ENCODE measurements at regions not wholly inside any gene's neighbourhood (a gene's known extent, or its start where the extent isn't known, plus 50 kb on each side); places are given as distances from the start of the nearest gene placed in this dataset.
A peak's percentile ranks its signal among the peaks of the same experiment; 100 is the strongest.

DNA sequence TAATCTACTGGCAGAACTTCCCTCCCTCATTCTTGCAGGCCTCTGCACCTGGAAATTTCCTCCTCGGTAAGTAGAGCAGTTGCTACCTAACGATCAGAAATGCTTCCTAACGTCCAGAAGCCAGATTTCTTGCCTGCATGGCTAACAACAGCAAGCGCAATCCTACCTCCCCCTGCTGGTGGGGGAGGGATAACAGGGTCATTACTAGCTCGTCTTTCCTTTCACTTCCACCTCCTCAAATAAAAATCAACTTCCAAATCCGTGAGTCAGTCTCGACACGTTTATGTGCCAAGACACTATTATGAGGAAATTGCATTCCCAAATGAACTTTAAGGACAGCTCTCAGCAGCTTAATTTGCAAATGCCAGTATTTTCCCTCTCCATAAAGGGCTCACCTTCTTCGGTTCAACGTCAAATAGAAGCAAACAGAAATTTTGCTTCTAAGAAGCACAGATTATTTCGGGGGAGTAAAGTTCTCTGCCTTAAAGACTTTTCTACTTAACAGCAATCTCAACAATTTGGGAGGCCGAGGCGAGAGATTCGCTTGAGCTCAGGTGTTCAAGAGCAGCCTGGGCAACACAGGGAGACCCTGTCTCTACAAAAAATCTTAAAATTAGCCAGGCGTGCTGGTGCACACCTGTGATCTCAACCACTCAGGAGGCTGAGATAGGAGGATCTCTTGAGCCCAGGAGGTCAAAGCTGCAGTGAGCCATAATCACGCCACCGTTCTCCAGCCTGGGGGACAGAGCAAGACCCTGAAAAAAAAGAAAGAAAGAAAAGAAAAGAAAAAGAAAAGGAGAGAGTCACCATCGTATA, 188.6 kb upstream of the PSMD7 start:
- DNase-seq (ENCODE audit: low read depth) (peak; percentile 76), FAIRE-seq (no peak)
- TF ChIP-seq, protein P1, sequence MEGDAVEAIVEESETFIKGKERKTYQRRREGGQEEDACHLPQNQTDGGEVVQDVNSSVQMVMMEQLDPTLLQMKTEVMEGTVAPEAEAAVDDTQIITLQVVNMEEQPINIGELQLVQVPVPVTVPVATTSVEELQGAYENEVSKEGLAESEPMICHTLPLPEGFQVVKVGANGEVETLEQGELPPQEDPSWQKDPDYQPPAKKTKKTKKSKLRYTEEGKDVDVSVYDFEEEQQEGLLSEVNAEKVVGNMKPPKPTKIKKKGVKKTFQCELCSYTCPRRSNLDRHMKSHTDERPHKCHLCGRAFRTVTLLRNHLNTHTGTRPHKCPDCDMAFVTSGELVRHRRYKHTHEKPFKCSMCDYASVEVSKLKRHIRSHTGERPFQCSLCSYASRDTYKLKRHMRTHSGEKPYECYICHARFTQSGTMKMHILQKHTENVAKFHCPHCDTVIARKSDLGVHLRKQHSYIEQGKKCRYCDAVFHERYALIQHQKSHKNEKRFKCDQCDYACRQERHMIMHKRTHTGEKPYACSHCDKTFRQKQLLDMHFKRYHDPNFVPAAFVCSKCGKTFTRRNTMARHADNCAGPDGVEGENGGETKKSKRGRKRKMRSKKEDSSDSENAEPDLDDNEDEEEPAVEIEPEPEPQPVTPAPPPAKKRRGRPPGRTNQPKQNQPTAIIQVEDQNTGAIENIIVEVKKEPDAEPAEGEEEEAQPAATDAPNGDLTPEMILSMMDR (IDR thresholded peaks at IDR 0.05; ENCODE audit: insufficient read depth, low read length, severe bottlenecking), result peak; percentile 70
- no peaks in the 10 kb centered on the region for H3K27me3 ChIP-seq (ENCODE audit: control insufficient read depth, insufficient read depth, low read length)
- no peak overlapping the region for H3K4me3 ChIP-seq (ENCODE audit: low read depth, low read length)
- H3K36me3 ChIP-seq (ENCODE audit: control insufficient read depth, insufficient read depth, low read length), result no peaks in the 10 kb centered on the region

DNA sequence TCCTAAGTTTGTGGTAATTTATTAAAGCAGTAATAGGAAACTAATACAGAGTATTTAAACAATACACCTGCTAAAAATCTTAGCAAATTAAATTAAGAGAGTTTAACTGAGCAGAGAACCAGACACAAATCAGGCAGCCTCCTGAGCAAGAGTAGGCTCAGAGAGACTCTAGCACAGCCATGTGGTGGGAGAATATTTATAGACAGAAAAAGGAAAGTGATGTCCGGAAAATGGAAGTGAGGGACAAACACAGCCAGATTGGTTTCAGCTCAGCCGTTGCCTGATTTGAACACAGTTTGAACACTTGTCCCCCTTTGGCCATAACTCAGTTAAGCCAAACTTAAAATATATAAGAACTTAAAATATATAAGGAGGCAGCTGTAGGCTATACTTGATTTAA, 192.6 kb upstream of the PSMD7 start:
- no peaks in the 10 kb centered on the region for H3K36me3 ChIP-seq (ENCODE audit: control insufficient read depth, insufficient read depth, low read length)
- TF ChIP-seq, protein P1 (IDR thresholded peaks at IDR 0.05; ENCODE audit: insufficient read depth, low read length, severe bottlenecking), result no peak
- no peak for FAIRE-seq
- H3K27me3 ChIP-seq (ENCODE audit: control insufficient read depth, insufficient read depth, low read length), result no peaks in the 10 kb centered on the region
- no peak overlapping the region for H3K4me3 ChIP-seq (ENCODE audit: low read depth, low read length)
- DNase-seq (ENCODE audit: low read depth), result no peak

DNA sequence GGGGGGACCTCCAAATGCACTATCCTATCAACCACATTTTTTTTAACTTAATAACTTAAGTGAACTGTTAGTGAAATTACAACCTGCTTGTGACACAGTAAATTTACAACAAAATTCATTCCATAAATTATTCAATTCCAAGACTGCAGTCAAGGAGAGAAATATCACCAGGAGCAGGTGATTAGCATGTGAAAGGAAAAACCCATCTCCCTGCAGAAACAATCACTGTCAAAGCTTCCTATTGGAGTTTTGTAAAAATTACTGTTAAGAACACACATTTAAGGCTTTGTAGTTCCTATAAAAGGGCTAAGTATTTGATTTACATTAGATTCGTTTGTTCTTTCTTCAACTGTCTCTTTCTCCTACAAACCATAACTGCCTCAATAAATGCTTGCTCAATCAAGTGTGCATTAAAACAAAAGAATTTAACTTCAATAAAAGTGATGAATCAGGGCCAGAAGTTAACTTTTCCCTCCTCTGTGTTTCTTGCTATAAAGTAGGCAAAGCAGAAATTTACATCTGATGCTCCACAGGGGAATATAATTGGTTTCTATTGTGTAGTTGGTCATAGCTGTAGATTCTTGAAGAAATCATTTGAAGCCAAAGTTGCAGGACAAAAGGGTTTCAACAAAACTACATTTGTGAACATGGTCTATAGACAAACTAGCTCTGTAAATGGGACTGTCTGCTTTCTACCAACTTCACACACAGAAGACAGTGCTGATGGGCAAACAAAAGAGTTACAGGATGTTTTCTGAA, 195.1 kb upstream of the PSMD7 start:
- DNase-seq (ENCODE audit: low read depth) (no peak), FAIRE-seq (no peak)
- TF ChIP-seq, protein P1 (IDR thresholded peaks at IDR 0.05; ENCODE audit: insufficient read depth, low read length, severe bottlenecking), result no peak
- Histone ChIP-seq H3K27me3 (ENCODE audit: control insufficient read depth, insufficient read depth, low read length) (no peaks in the 10 kb centered on the region), H3K4me3 (ENCODE audit: low read depth, low read length) (no peak overlapping the region), H3K36me3 (ENCODE audit: control insufficient read depth, insufficient read depth, low read length) (no peaks in the 10 kb centered on the region)

DNA sequence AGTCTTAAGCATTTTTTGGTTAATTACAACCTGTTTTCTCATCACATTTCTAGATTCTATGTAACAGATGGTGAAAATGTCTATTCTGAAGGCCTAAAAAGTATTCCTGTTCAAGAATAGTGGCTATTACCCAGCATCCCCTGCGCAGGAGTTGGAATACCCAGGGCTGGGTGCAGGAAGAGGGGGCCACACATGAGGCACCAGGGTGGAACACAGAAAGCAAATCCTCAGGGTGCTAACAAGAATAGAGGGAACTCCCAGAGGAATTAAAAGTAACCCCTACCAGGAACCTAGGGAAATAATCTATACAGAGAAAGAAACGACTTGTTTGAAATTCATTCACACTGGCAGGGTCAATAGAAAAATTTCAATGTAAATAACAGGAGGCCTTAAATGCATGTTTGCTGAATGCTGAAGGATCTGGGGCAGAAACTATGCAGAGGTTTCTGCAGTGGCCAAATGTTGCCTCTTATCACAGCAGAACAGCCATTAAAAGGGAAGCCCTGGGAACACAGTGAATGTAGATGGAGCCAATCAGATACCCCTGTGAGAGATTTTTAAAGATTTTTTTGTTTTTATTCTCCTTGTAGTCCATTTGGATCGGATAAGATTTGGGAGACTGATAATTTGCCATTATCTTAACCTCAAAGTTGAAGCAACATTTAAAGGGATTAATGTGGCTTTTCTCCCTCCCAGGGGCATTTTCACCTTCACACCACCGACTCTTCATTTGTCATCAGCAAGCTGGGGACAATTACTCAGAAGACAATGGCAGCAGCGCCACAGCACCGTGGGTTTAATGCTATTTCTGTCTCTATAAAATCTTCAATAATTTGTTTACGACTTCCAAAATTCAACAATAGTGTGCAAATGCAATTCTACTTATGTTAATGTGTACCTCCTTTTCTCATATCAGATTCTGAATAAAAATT, 196.0 kb upstream of the PSMD7 start:
- FAIRE-seq, result no peak
- TF ChIP-seq, protein P1 (IDR thresholded peaks at IDR 0.05; ENCODE audit: insufficient read depth, low read length, severe bottlenecking), result no peak

DNA sequence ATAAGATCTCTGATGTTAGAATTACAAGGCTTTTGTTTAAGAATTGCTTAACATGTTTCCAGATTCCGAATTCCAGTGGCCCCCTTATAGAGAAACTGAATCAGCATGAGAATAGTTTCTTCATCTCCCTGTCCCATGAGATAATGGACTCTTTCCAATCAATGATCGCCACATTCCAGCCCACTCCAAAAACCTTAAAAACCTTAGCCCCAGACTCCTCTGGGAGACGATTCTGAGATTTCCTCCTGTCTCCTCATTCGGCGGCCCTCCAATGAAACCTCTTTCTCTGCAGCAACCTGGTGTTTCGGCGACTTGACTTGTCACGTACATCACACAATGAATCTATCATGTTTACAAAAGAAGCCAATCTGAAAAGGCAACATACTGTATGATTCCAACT, 197.1 kb upstream of the PSMD7 start:
- no peak overlapping the region for H3K4me3 ChIP-seq (ENCODE audit: low read depth, low read length)
- H3K36me3 ChIP-seq (ENCODE audit: control insufficient read depth, insufficient read depth, low read length), result no peaks in the 10 kb centered on the region
- TF ChIP-seq, protein P1 (IDR thresholded peaks at IDR 0.05; ENCODE audit: insufficient read depth, low read length, severe bottlenecking), result no peak
- FAIRE-seq (no peak), DNase-seq (ENCODE audit: low read depth) (no peak)
- no peaks in the 10 kb centered on the region for H3K27me3 ChIP-seq (ENCODE audit: control insufficient read depth, insufficient read depth, low read length)

More for the DNA sequence above, 196.0 kb upstream of the PSMD7 start:
- Histone ChIP-seq H3K4me3 (ENCODE audit: low read depth, low read length) (no peak overlapping the region), H3K27me3 (ENCODE audit: control insufficient read depth, insufficient read depth, low read length) (no peaks in the 10 kb centered on the region), H3K36me3 (ENCODE audit: control insufficient read depth, insufficient read depth, low read length) (no peaks in the 10 kb centered on the region)
- no peak for DNase-seq (ENCODE audit: low read depth)
